Endothelial cell of umbilical vein (primary cell): ENCODE measurements at regions not wholly inside any gene's neighbourhood (a gene's known extent, or its start where the extent isn't known, plus 50 kb on each side); places are given as distances from the start of the nearest gene placed in this dataset.

Source experiments
- EZH2 ChIP-seq: IDR thresholded peaks from 2 replicates; pipeline ENCODE4 v1.6.1; 2012; ENCODE audit warnings: borderline replicate concordance, low read depth, mild to moderate bottlenecking, moderate library complexity, low read length, inconsistent platforms; ENCODE audit not compliant: severe bottlenecking
- FOS ChIP-seq: IDR thresholded peaks from 2 replicates; pipeline ENCODE4 v1.6.1; 2011; ENCODE audit warnings: mild to moderate bottlenecking, low read length, moderate library complexity, borderline replicate concordance; ENCODE audit not compliant: insufficient read depth
- GATA2 ChIP-seq: IDR thresholded peaks from 2 replicates; pipeline ENCODE4 v1.7.0; 2011; ENCODE audit warnings: low read depth, mild to moderate bottlenecking, moderate library complexity, mixed read lengths, low read length; ENCODE audit not compliant: insufficient read length, insufficient read depth
- JUN ChIP-seq: IDR thresholded peaks from 2 replicates; pipeline ENCODE4 v1.6.1; 2011; ENCODE audit warnings: borderline replicate concordance, low read depth; ENCODE audit not compliant: insufficient read length, insufficient read depth
- MYC ChIP-seq: IDR thresholded peaks from one replicate; pipeline ENCODE4 v1.6.1; 2011; ENCODE audit warnings: mild to moderate bottlenecking, low read depth, low read length
- POLR2A ChIP-seq: IDR thresholded peaks from 2 replicates; pipeline ENCODE4 v1.6.1; 2012; ENCODE audit warnings: low read depth, mild to moderate bottlenecking, control low read depth, low read length
- POLR2AphosphoS5 ChIP-seq: IDR thresholded peaks from 2 replicates; pipeline ENCODE4 v1.6.1; 2012; ENCODE audit warnings: low read depth, mild to moderate bottlenecking, control low read depth, low read length, moderate library complexity; ENCODE audit not compliant: insufficient read depth
- TF ChIP-seq, protein P1 (sequence below), 2 donors: IDR thresholded peaks; 1 replicate in 1 of 2; 2 replicates in 1 of 2; pipeline ENCODE4 v1.5.1; 2011; ENCODE audit warnings: low read length in 2 of 2, mild to moderate bottlenecking in 2 of 2, moderate library complexity in 2 of 2, control low read depth in 1 of 2, inconsistent platforms in 1 of 2, low read depth in 1 of 2; ENCODE audit not compliant: insufficient read depth in 1 of 2; ENCODE audit errors: extremely low read depth in 1 of 2

DNA sequence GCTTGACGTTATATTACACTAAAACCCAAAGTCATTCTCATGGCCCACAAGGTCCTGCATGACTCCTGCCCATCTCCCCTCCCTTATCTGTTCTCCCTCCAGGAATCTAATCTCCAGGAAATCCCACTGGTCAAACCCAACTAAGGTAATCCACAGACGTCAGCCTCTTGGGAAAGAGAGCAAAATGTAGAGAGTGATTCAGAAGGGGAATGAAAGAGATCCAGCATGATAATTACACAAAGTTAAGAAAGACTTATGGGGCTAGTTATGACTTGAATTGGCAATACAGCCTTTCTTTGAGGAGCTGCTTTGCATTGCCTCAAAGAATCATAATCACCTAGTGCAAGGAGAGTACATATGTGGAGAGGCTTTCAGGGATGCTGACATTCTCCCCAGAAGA lies 137.8 kb upstream of the MYRIP start:
- TF ChIP-seq POLR2AphosphoS5 = no peak
- TF ChIP-seq POLR2A = no peak
- TF ChIP-seq EZH2 = no peak
- TF ChIP-seq, protein P1, sequence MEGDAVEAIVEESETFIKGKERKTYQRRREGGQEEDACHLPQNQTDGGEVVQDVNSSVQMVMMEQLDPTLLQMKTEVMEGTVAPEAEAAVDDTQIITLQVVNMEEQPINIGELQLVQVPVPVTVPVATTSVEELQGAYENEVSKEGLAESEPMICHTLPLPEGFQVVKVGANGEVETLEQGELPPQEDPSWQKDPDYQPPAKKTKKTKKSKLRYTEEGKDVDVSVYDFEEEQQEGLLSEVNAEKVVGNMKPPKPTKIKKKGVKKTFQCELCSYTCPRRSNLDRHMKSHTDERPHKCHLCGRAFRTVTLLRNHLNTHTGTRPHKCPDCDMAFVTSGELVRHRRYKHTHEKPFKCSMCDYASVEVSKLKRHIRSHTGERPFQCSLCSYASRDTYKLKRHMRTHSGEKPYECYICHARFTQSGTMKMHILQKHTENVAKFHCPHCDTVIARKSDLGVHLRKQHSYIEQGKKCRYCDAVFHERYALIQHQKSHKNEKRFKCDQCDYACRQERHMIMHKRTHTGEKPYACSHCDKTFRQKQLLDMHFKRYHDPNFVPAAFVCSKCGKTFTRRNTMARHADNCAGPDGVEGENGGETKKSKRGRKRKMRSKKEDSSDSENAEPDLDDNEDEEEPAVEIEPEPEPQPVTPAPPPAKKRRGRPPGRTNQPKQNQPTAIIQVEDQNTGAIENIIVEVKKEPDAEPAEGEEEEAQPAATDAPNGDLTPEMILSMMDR (IDR thresholded peaks at IDR 0.05; ENCODE audit: extremely low read depth in 1 of 2, insufficient read depth in 1 of 2, low read depth in 1 of 2, low read length in 2 of 2) = no peak
- no peak for TF ChIP-seq JUN
- TF ChIP-seq MYC = no peak
- TF ChIP-seq GATA2 = no peak
- no peak for TF ChIP-seq FOS
